ENCODE measurements at regions not wholly inside any gene's neighbourhood (a gene's known extent, or its start where the extent isn't known, plus 50 kb on each side); places are given as distances from the start of the nearest gene placed in this dataset.

- TF ChIP-seq POLR2AphosphoS5 (IDR thresholded peaks at IDR 0.05) = no peak
- TF ChIP-seq POLR2A (IDR thresholded peaks at IDR 0.05) = no peak
- TF ChIP-seq EP300 (IDR thresholded peaks at IDR 0.05; ENCODE audit: low read depth) = no peak
- no peak for TF ChIP-seq CTCF (IDR thresholded peaks at IDR 0.05)
- no peaks in the 10 kb centered on the region for H3K27me3 ChIP-seq
- H3K4me3 ChIP-seq = no peak overlapping the region
- intact Hi-C loops (cut with DNase I; ENCODE audit: low total_unique reads) = no loop called here
- H3K4me1 ChIP-seq = no peaks in the 10 kb centered on the region
- H3K36me3 ChIP-seq = no peaks in the 10 kb centered on the region
- H3K9me3 ChIP-seq = no peaks in the 10 kb centered on the region
- DNase-seq = no peak
- H3K27ac ChIP-seq = no peak overlapping the region
- in situ Hi-C loops (cut with MboI; ENCODE audit: low pct_ligation_motif_present in 1 of 4, low pct_unique_long_range_greater_than_20kb in 1 of 4, low sequenced_read_pairs in 3 of 4) = no loop called here
- WGBS, 2 donors (ENCODE audit: low coverage in 1 of 2) = 65 to 94% methylated on average over 3 of the region's 3 CpGs
Observed at GRCh38 chr10:33863352-33863751, 528.9 kb upstream of the NRP1 start.

- 80 to 94% methylated on average over 4 to 12 of the region's 12 CpGs for WGBS, 2 donors (ENCODE audit: low coverage in 1 of 2)
- DNase-seq = no peak
Observed at GRCh38 chr10:33862536-33863105, 528.2 kb upstream of the NRP1 start.

GRCh38 chr10:33861833-33862232 lies 527.4 kb upstream of the NRP1 start:
- 85 to 88% methylated on average over 2 to 3 of the region's 3 CpGs for WGBS, 2 donors (ENCODE audit: low coverage in 1 of 2)
- TF ChIP-seq EP300 (IDR thresholded peaks at IDR 0.05; ENCODE audit: low read depth) = no peak
- no peak for TF ChIP-seq CTCF (IDR thresholded peaks at IDR 0.05)
- TF ChIP-seq POLR2A (IDR thresholded peaks at IDR 0.05) = no peak
- TF ChIP-seq POLR2AphosphoS5 (IDR thresholded peaks at IDR 0.05) = no peak
- intact Hi-C loops (cut with DNase I; ENCODE audit: low total_unique reads) (no loop called here), in situ Hi-C loops (cut with MboI; ENCODE audit: low pct_ligation_motif_present in 1 of 4, low pct_unique_long_range_greater_than_20kb in 1 of 4, low sequenced_read_pairs in 3 of 4) (no loop called here)
- no peak for DNase-seq
- no peaks in the 10 kb centered on the region for H3K9me3 ChIP-seq
- no peaks in the 10 kb centered on the region for H3K4me1 ChIP-seq
- H3K36me3 ChIP-seq = no peaks in the 10 kb centered on the region
- no peak overlapping the region for H3K4me3 ChIP-seq
- no peak overlapping the region for H3K27ac ChIP-seq
- H3K27me3 ChIP-seq = no peaks in the 10 kb centered on the region

More at GRCh38 chr10:33862536-33863105, 528.2 kb upstream of the NRP1 start:
- in situ Hi-C loops (cut with MboI; ENCODE audit: low pct_ligation_motif_present in 1 of 4, low pct_unique_long_range_greater_than_20kb in 1 of 4, low sequenced_read_pairs in 3 of 4) = no loop called here
- no peak overlapping the region for H3K4me3 ChIP-seq
- no peaks in the 10 kb centered on the region for H3K36me3 ChIP-seq
- no peak for TF ChIP-seq CTCF (IDR thresholded peaks at IDR 0.05)
- TF ChIP-seq POLR2A (IDR thresholded peaks at IDR 0.05) = no peak
- no peak for TF ChIP-seq POLR2AphosphoS5 (IDR thresholded peaks at IDR 0.05)
- TF ChIP-seq EP300 (IDR thresholded peaks at IDR 0.05; ENCODE audit: low read depth) = no peak
- no peak overlapping the region for H3K27ac ChIP-seq
- H3K27me3 ChIP-seq = no peaks in the 10 kb centered on the region
- H3K9me3 ChIP-seq = no peaks in the 10 kb centered on the region
- intact Hi-C loops (cut with DNase I; ENCODE audit: low total_unique reads) = no loop called here
- no peaks in the 10 kb centered on the region for H3K4me1 ChIP-seq

GRCh38 chr10:33861016-33861704 lies 526.7 kb upstream of the NRP1 start:
- H3K36me3 ChIP-seq = no peaks in the 10 kb centered on the region
- no peaks in the 10 kb centered on the region for H3K9me3 ChIP-seq
- no peaks in the 10 kb centered on the region for H3K27me3 ChIP-seq
- DNase-seq = no peak
- H3K27ac ChIP-seq = no peak overlapping the region
- TF ChIP-seq EP300 (IDR thresholded peaks at IDR 0.05; ENCODE audit: low read depth) (no peak), POLR2AphosphoS5 (IDR thresholded peaks at IDR 0.05) (no peak), CTCF (IDR thresholded peaks at IDR 0.05) (no peak), POLR2A (IDR thresholded peaks at IDR 0.05) (no peak)
- WGBS, 2 donors (ENCODE audit: low coverage in 1 of 2) = 71 to 79% methylated on average over 4 to 7 of the region's 7 CpGs
- H3K4me1 ChIP-seq = no peaks in the 10 kb centered on the region
- in situ Hi-C loops (cut with MboI; ENCODE audit: low pct_ligation_motif_present in 1 of 4, low pct_unique_long_range_greater_than_20kb in 1 of 4, low sequenced_read_pairs in 3 of 4) = no loop called here
- H3K4me3 ChIP-seq = no peak overlapping the region
- intact Hi-C loops (cut with DNase I; ENCODE audit: low total_unique reads) = no loop called here
